GM23338 (cell line): ENCODE measurements at regions not wholly inside any gene's neighbourhood (a gene's known extent, or its start where the extent isn't known, plus 50 kb on each side); places are given as distances from the start of the nearest gene placed in this dataset.

Source experiments
- ATAC-seq: fragments of 200-7000 bp; cut with Tn5 transposase; 3 replicates; pipeline ENCODE4 v1.9.1; 2020
- DNase-seq: peaks from one replicate; pipeline ENCODE4 v3.0.0-alpha.2; 2015; ENCODE audit warnings: low spot score
- H2AFZ ChIP-seq: fragments of 200-600 bp; sonication (generic); 2 replicates; pipeline ENCODE4 v1.8.0; 2016; ENCODE audit warnings: antibody characterized with exemption, mild to moderate bottlenecking, moderate library complexity
- H3F3A ChIP-seq: fragments of 200-600 bp; sonication (generic); replicated peaks from 2 replicates; pipeline ENCODE4 v1.8.0; 2017; ENCODE audit warnings: antibody characterized with exemption, mixed run types, low read depth
- H3K27ac ChIP-seq: fragments of 200-600 bp; sonication (generic); 2 replicates; pipeline ENCODE4 v1.6.1; 2016; ENCODE audit warnings: low read depth
- H3K27me3 ChIP-seq: fragments of 200-600 bp; sonication (generic); 2 replicates; pipeline ENCODE4 v1.8.0; 2016; ENCODE audit warnings: mild to moderate bottlenecking, mixed run types, moderate library complexity; ENCODE audit not compliant: insufficient read depth
- H3K36me3 ChIP-seq: fragments of 200-600 bp; sonication (generic); 2 replicates; pipeline ENCODE4 v1.8.0; 2016; ENCODE audit warnings: mild to moderate bottlenecking; ENCODE audit not compliant: insufficient read depth
- H3K4me1 ChIP-seq: fragments of 200-600 bp; sonication (generic); 2 replicates; pipeline ENCODE4 v1.8.0; 2016; ENCODE audit warnings: mild to moderate bottlenecking, moderate library complexity; ENCODE audit not compliant: insufficient read depth
- H3K4me2 ChIP-seq: fragments of 200-600 bp; sonication (generic); 2 replicates; pipeline ENCODE4 v1.7.1; 2017; ENCODE audit warnings: mixed run types
- H3K4me3 ChIP-seq: fragments of 200-600 bp; sonication (generic); 2 replicates; pipeline ENCODE4 v1.6.1; 2016; ENCODE audit warnings: mixed run types
- H3K79me2 ChIP-seq: fragments of 200-600 bp; sonication (generic); replicated peaks from 2 replicates; pipeline ENCODE4 v1.8.0; 2017; ENCODE audit warnings: mild to moderate bottlenecking; ENCODE audit not compliant: insufficient read depth
- H3K9me2 ChIP-seq: fragments of 200-600 bp; sonication (generic); 2 replicates; pipeline ENCODE4 v1.8.0; 2017; ENCODE audit not compliant: insufficient read depth
- H4K20me1 ChIP-seq: fragments of 200-600 bp; sonication (generic); replicated peaks from 2 replicates; pipeline ENCODE4 v1.8.0; 2017; ENCODE audit warnings: mild to moderate bottlenecking; ENCODE audit not compliant: insufficient read depth
- H3K27ac Mint-ChIP-seq: 2 replicates; pipeline ENCODE4 v1.8.0; 2020; ENCODE audit warnings: inconsistent platforms, mild to moderate bottlenecking, moderate library complexity, mixed read lengths
- H3K27me3 Mint-ChIP-seq: 3 replicates; pipeline ENCODE4 v1.8.0; 2022; ENCODE audit warnings: low read depth, mild to moderate bottlenecking, moderate library complexity, mixed read lengths, inconsistent platforms; ENCODE audit not compliant: insufficient read depth, poor library complexity
- H3K36me3 Mint-ChIP-seq: 3 replicates; pipeline ENCODE4 v1.8.0; 2021; ENCODE audit warnings: low read depth, mild to moderate bottlenecking, inconsistent platforms, moderate library complexity, mixed read lengths
- H3K4me1 Mint-ChIP-seq: 3 replicates; pipeline ENCODE4 v1.8.0; 2020; ENCODE audit warnings: mild to moderate bottlenecking, inconsistent platforms, mixed read lengths
- H3K4me3 Mint-ChIP-seq: 3 replicates; pipeline ENCODE4 v1.8.0; 2021; ENCODE audit warnings: moderate library complexity, mild to moderate bottlenecking, inconsistent platforms, mixed read lengths
- H3K9me3 Mint-ChIP-seq: 3 replicates; pipeline ENCODE4 v1.8.0; 2020; ENCODE audit warnings: moderate library complexity, mild to moderate bottlenecking, inconsistent platforms, mixed read lengths
- CREB1 ChIP-seq: fragments of 250-450 bp; sonication (Bioruptor Pico); IDR thresholded peaks from 2 replicates; pipeline ENCODE4 v1.5.0; 2020; ENCODE audit warnings: low read depth, mild to moderate bottlenecking, moderate library complexity
- ETS1 ChIP-seq: IDR thresholded peaks from 2 replicates; pipeline ENCODE4 v1.6.1; 2016; ENCODE audit warnings: antibody characterized with exemption
- EZH2 ChIP-seq: fragments of 200-600 bp; sonication (generic); IDR thresholded peaks from one replicate; pipeline ENCODE4 v1.8.0; 2017; ENCODE audit warnings: antibody characterized with exemption, mild to moderate bottlenecking, low read depth; ENCODE audit not compliant: unreplicated experiment
- EZH2phosphoT487 ChIP-seq: fragments of 200-600 bp; sonication (generic); IDR thresholded peaks from one replicate; pipeline ENCODE4 v1.8.1; 2018; ENCODE audit warnings: antibody characterized with exemption; ENCODE audit not compliant: unreplicated experiment
- JUNB ChIP-seq: IDR thresholded peaks from one replicate; pipeline ENCODE4 v1.6.1; 2016; ENCODE audit warnings: antibody characterized with exemption; ENCODE audit not compliant: unreplicated experiment
- NANOG ChIP-seq: IDR thresholded peaks from 2 replicates; pipeline ENCODE4 v1.6.1; 2016; ENCODE audit warnings: antibody characterized with exemption, borderline replicate concordance
- POLR2AphosphoS5 ChIP-seq: IDR thresholded peaks from 2 replicates; pipeline ENCODE4 v1.6.1; 2016; ENCODE audit warnings: antibody characterized with exemption, low read depth
- REST ChIP-seq: IDR thresholded peaks from one replicate; pipeline ENCODE4 v1.6.1; 2018; ENCODE audit warnings: antibody characterized with exemption; ENCODE audit not compliant: unreplicated experiment
- STAT1 ChIP-seq: IDR thresholded peaks from one replicate; pipeline ENCODE4 v1.6.1; 2016; ENCODE audit warnings: antibody characterized with exemption; ENCODE audit not compliant: unreplicated experiment
- ZNF114 ChIP-seq: fragments of 250-450 bp; sonication (Bioruptor Pico); IDR thresholded peaks from 2 replicates; pipeline ENCODE4 v1.5.0; 2020; ENCODE audit warnings: mild to moderate bottlenecking, moderate library complexity
- ZNF331 ChIP-seq: fragments of 250-450 bp; sonication (Bioruptor Pico); IDR thresholded peaks from 2 replicates; pipeline ENCODE4 v1.5.0; 2020; ENCODE audit warnings: low read depth, mild to moderate bottlenecking, moderate library complexity
- ZNF462 ChIP-seq: fragments of 250-450 bp; sonication (Bioruptor Pico); IDR thresholded peaks from 2 replicates; pipeline ENCODE4 v1.5.0; 2020; ENCODE audit warnings: mild to moderate bottlenecking, moderate library complexity
- TF ChIP-seq, protein P1 (sequence below), 2 experiments: fragments of 200-600 bp in 1 of 2; sonication (generic) in 1 of 2; conservative IDR thresholded peaks; 2 replicates each; pipeline versions ENCODE4 v1.5.1 to v1.6.1; 2016 to 2017; ENCODE audit warnings: antibody characterized with exemption in 2 of 2, low read depth in 2 of 2, mild to moderate bottlenecking in 2 of 2, moderate library complexity in 1 of 2

DNA sequence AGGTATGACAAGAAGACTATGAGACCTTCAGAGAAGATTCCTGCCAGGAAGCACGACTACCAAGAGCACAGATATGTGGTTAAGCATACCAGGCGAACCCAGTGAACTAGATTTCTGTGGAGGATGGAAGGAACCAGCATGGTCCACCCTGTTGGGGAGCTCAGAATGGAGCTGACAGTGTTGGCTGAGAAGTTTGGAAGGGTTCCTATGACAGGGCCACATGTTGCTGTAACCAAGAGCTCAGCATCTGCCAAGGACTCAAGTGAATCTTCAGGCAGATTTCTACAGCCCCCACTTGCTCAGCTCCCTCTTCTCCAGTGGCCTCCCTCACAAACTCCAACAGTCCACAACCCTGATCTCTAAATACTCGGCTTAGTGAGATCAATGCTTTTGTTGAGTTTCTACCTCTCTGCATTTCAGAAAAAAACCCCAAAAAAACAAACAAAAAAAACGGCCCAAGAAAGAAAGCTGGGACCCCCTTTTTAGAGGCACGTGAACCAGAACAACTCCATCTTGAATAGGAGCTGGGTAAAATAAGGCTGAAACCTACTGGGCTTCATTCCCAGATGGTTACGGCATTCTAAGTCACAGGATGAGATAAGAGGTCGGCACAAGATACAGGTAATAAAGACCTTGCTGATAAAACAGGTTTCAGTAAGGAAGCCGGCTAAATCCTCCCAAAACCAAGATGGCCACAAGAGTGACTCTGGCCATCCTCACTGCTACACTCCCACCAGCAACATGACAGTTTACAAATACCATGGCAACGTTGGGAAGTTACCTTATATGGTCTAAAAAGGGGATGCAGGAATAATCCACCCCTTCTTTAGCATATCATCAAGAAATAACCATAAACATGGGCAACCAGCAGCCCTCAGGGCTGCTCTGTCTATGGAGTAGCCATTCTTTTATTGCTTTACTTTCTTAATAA, 691.1 kb downstream of the UQCRFS1 start:
- H4K20me1 ChIP-seq, result no peaks in the 10 kb centered on the region
- no peaks in the 10 kb centered on the region for H3K27me3 ChIP-seq
- H3K4me2 ChIP-seq, result no peak overlapping the region
- H2AFZ ChIP-seq, result no peak overlapping the region
- Mint-ChIP-seq H3K4me1 (peaks cover 16% of the 10 kb centered on the region), H3K4me3 (no peak overlapping the region), H3K9me3 (peaks cover 16% of the 10 kb centered on the region), H3K36me3 (peaks cover 12% of the 10 kb centered on the region; the same call in 2 of the 3 replicates), H3K27me3 (peaks cover 2% of the 10 kb centered on the region), H3K27ac (no peak overlapping the region)
- no peak overlapping the region for H3K4me3 ChIP-seq
- H3K9me2 ChIP-seq, result 0 out of 2 replicates have a peak, but pooled peaks cover 4% of the 10 kb centered on the region
- no peaks in the 10 kb centered on the region for H3F3A ChIP-seq
- ATAC-seq (no peak), DNase-seq (no peak)
- TF ChIP-seq ZNF114 (CRISPR knock-in tag), result no peak
- no peak for TF ChIP-seq ETS1
- no peak for TF ChIP-seq REST
- no peak for TF ChIP-seq EZH2phosphoT487
- no peak for TF ChIP-seq ZNF462 (CRISPR knock-in tag)
- TF ChIP-seq POLR2AphosphoS5, result no peak
- no peak for TF ChIP-seq STAT1
- no peak for TF ChIP-seq CREB1 (CRISPR knock-in tag)
- TF ChIP-seq NANOG, result no peak
- no peak for TF ChIP-seq JUNB
- no peak for TF ChIP-seq ZNF331 (CRISPR knock-in tag)
- TF ChIP-seq, protein P1, sequence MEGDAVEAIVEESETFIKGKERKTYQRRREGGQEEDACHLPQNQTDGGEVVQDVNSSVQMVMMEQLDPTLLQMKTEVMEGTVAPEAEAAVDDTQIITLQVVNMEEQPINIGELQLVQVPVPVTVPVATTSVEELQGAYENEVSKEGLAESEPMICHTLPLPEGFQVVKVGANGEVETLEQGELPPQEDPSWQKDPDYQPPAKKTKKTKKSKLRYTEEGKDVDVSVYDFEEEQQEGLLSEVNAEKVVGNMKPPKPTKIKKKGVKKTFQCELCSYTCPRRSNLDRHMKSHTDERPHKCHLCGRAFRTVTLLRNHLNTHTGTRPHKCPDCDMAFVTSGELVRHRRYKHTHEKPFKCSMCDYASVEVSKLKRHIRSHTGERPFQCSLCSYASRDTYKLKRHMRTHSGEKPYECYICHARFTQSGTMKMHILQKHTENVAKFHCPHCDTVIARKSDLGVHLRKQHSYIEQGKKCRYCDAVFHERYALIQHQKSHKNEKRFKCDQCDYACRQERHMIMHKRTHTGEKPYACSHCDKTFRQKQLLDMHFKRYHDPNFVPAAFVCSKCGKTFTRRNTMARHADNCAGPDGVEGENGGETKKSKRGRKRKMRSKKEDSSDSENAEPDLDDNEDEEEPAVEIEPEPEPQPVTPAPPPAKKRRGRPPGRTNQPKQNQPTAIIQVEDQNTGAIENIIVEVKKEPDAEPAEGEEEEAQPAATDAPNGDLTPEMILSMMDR (conservative IDR thresholded peaks at IDR 0.05; ENCODE audit: low read depth in 2 of 2), result no peak
- no peak for TF ChIP-seq EZH2
- H3K79me2 ChIP-seq, result no peaks in the 10 kb centered on the region
- peaks cover 14% of the 10 kb centered on the region; the same call in 1 of the 2 replicates for H3K4me1 ChIP-seq
- H3K36me3 ChIP-seq, result no peaks in the 10 kb centered on the region
- no peak overlapping the region for H3K27ac ChIP-seq
